ENCODE measurements at regions not wholly inside any gene's neighbourhood (a gene's known extent, or its start where the extent isn't known, plus 50 kb on each side); places are given as distances from the start of the nearest gene placed in this dataset.

DNA sequence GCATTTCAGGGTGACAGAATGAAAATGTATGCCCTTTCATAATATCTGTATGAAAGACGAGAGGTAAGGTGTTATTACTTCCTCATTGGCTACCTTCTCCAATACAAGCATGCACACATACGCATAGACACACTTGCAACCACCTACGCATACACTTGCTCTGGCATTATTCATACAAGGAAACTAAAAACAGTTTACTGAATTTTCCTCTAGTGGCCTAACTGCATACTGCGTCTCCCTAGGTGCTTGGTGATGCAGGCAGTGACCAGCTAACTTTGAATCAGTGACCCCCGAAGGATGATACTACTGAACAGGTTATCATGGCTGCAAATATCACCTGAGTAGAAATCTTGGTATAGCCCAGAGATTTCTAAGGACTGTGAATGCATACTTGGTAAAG lies 593.1 kb downstream of the PKHD1 start:
- no peak for TF ChIP-seq EZH2 (IDR thresholded peaks at IDR 0.05; ENCODE audit: borderline replicate concordance, insufficient read depth, low read depth, low read length, poor library complexity, severe bottlenecking)
- TF ChIP-seq, protein P1, sequence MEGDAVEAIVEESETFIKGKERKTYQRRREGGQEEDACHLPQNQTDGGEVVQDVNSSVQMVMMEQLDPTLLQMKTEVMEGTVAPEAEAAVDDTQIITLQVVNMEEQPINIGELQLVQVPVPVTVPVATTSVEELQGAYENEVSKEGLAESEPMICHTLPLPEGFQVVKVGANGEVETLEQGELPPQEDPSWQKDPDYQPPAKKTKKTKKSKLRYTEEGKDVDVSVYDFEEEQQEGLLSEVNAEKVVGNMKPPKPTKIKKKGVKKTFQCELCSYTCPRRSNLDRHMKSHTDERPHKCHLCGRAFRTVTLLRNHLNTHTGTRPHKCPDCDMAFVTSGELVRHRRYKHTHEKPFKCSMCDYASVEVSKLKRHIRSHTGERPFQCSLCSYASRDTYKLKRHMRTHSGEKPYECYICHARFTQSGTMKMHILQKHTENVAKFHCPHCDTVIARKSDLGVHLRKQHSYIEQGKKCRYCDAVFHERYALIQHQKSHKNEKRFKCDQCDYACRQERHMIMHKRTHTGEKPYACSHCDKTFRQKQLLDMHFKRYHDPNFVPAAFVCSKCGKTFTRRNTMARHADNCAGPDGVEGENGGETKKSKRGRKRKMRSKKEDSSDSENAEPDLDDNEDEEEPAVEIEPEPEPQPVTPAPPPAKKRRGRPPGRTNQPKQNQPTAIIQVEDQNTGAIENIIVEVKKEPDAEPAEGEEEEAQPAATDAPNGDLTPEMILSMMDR (IDR thresholded peaks at IDR 0.05), result no peak

Measured in B cell (primary cell).